Epithelial cell of proximal tubule (primary cell): ENCODE measurements at regions not wholly inside any gene's neighbourhood (a gene's known extent, or its start where the extent isn't known, plus 50 kb on each side); places are given as distances from the start of the nearest gene placed in this dataset.
A peak's percentile ranks its signal among the peaks of the same experiment; 100 is the strongest.

Experiments used
- DNase-seq: peaks from one replicate; pipeline ENCODE4 v3.0.0-alpha.2; 2011; ENCODE audit warnings: low read depth
- H3K4me3 ChIP-seq: 2 replicates; pipeline ENCODE4 v1.5.1; 2011; ENCODE audit warnings: low read depth, mild to moderate bottlenecking, low read length
- CTCF ChIP-seq: conservative IDR thresholded peaks from 2 replicates; pipeline ENCODE4 v1.5.1; 2012; ENCODE audit warnings: low read depth, mild to moderate bottlenecking, low read length

GRCh38 chr20:22412977-22413868 lies 171.1 kb downstream of the FOXA2 start:
- no peak overlapping the region for H3K4me3 ChIP-seq
- TF ChIP-seq CTCF = no peak
- no peak for DNase-seq

- DNase-seq = peak; percentile 56
- H3K4me3 ChIP-seq = no peak overlapping the region
- no peak for TF ChIP-seq CTCF
Measured at GRCh38 chr20:22411627-22412450, 172.5 kb downstream of the FOXA2 start.

- H3K4me3 ChIP-seq = no peak overlapping the region
- no peak for DNase-seq
- TF ChIP-seq CTCF = no peak
Measured at GRCh38 chr20:22411286-22411626, 173.1 kb downstream of the FOXA2 start.

- TF ChIP-seq CTCF = no peak
- DNase-seq = no peak
- H3K4me3 ChIP-seq = no peak overlapping the region
Measured at GRCh38 chr20:22410556-22411130, 173.7 kb downstream of the FOXA2 start.

GRCh38 chr20:22408521-22409402 lies 175.6 kb downstream of the FOXA2 start:
- no peak for TF ChIP-seq CTCF
- no peak for DNase-seq
- no peak overlapping the region for H3K4me3 ChIP-seq
